ENCODE measurements at regions not wholly inside any gene's neighbourhood (a gene's known extent, or its start where the extent isn't known, plus 50 kb on each side); places are given as distances from the start of the nearest gene placed in this dataset.
"Not testable (repeated sequence)": the region's sequence is repeated elsewhere in the genome, so short reads cannot be mapped to it uniquely, and the experiment has no call there.

- FAIRE-seq, result no peak
- no peak for DNase-seq (ENCODE audit: low spot score in 2 of 2)
Measured at GRCh38 chr11:86149792-86150191, 80.9 kb upstream of the PICALM start.

- FAIRE-seq (no peak), DNase-seq (ENCODE audit: low spot score in 2 of 2) (no peak)
Measured at GRCh38 chr11:86148345-86148747, 79.5 kb upstream of the PICALM start.

GRCh38 chr11:86147004-86147403, 78.1 kb upstream of the PICALM start:
- DNase-seq (ENCODE audit: low spot score in 2 of 2), result no peak
- no peak for FAIRE-seq

- no peak for FAIRE-seq
- no peak for DNase-seq (ENCODE audit: low spot score in 2 of 2)
Measured at GRCh38 chr11:86145439-86146156, 76.7 kb upstream of the PICALM start.

- FAIRE-seq (no peak), DNase-seq (ENCODE audit: low spot score in 2 of 2) (no peak)
Measured at GRCh38 chr11:86144846-86145245, 76.0 kb upstream of the PICALM start.

- not testable (repeated sequence) for DNase-seq (ENCODE audit: low spot score in 2 of 2); FAIRE-seq
Measured at GRCh38 chr11:86144087-86144486, 75.2 kb upstream of the PICALM start.

GRCh38 chr11:86143087-86144030, 74.5 kb upstream of the PICALM start:
- FAIRE-seq, result no peak
- DNase-seq (ENCODE audit: low spot score in 2 of 2), result no peak

- FAIRE-seq (no peak), DNase-seq (ENCODE audit: low spot score in 2 of 2) (no peak)
Measured at GRCh38 chr11:86142170-86142569, 73.3 kb upstream of the PICALM start.

- DNase-seq (ENCODE audit: low spot score in 2 of 2) (no peak), FAIRE-seq (no peak)
Measured at GRCh38 chr11:86141727-86142126, 72.8 kb upstream of the PICALM start.

GRCh38 chr11:86140334-86140990, 71.6 kb upstream of the PICALM start:
- FAIRE-seq (no peak), DNase-seq (ENCODE audit: low spot score in 2 of 2) (no peak)

GRCh38 chr11:86138958-86139357, 70.1 kb upstream of the PICALM start:
- FAIRE-seq (no peak), DNase-seq (ENCODE audit: low spot score in 2 of 2) (no peak)

GRCh38 chr11:86136538-86136937, 67.7 kb upstream of the PICALM start:
- DNase-seq (ENCODE audit: low spot score in 2 of 2) (no peak), FAIRE-seq (no peak)

- DNase-seq (ENCODE audit: low spot score in 2 of 2) (no peak), FAIRE-seq (no peak)
Measured at GRCh38 chr11:86135319-86135714, 66.4 kb upstream of the PICALM start.

- DNase-seq (ENCODE audit: low spot score in 2 of 2) (no peak), FAIRE-seq (no peak)
Measured at GRCh38 chr11:86134580-86135318, 65.9 kb upstream of the PICALM start.

- DNase-seq (ENCODE audit: low spot score in 2 of 2), result no peak
- FAIRE-seq, result no peak
Measured at GRCh38 chr11:86132667-86133249, 63.9 kb upstream of the PICALM start.

GRCh38 chr11:86129740-86130540, 61.1 kb upstream of the PICALM start:
- FAIRE-seq (no peak), DNase-seq (ENCODE audit: low spot score in 2 of 2) (no peak)

- FAIRE-seq (no peak), DNase-seq (ENCODE audit: low spot score in 2 of 2) (no peak)
Measured at GRCh38 chr11:86128914-86129313, 60.0 kb upstream of the PICALM start.

- no peak for DNase-seq (ENCODE audit: low spot score in 2 of 2)
- no peak for FAIRE-seq
Measured at GRCh38 chr11:86126862-86127261, 58.0 kb upstream of the PICALM start.
